SK-N-SH treated with all-trans-retinoic acid at 6 μM for 48 hours (cell line): ENCODE measurements at regions not wholly inside any gene's neighbourhood (a gene's known extent, or its start where the extent isn't known, plus 50 kb on each side); places are given as distances from the start of the nearest gene placed in this dataset.
"Not testable (repeated sequence)": the region's sequence is repeated elsewhere in the genome, so short reads cannot be mapped to it uniquely, and the experiment has no call there.

Source experiments
- ARNTL ChIP-seq: fragments of 450-650 bp; formaldehyde crosslinking; IDR thresholded peaks from 2 replicates; pipeline ENCODE4 v1.5.0; 2020; ENCODE audit warnings: low read depth, mild to moderate bottlenecking, moderate library complexity, borderline replicate concordance
- CSDC2 ChIP-seq: fragments of 250-450 bp; sonication (Bioruptor Pico); IDR thresholded peaks from 2 replicates; pipeline ENCODE4 v1.5.0; 2020; ENCODE audit warnings: mild to moderate bottlenecking, moderate library complexity
- ESRRG ChIP-seq: fragments of 250-450 bp; sonication (Bioruptor Pico); IDR thresholded peaks from 2 replicates; pipeline ENCODE4 v1.6.1; 2021; ENCODE audit warnings: mild to moderate bottlenecking
- ISL1 ChIP-seq: fragments of 250-450 bp; sonication (Bioruptor Pico); IDR thresholded peaks from 2 replicates; pipeline ENCODE4 v2.1.2; 2022; ENCODE audit warnings: mild to moderate bottlenecking, moderate library complexity
- TOX ChIP-seq: fragments of 250-450 bp; sonication (Bioruptor Pico); IDR thresholded peaks from 2 replicates; pipeline ENCODE4 v1.8.0; 2021; ENCODE audit warnings: mild to moderate bottlenecking, moderate library complexity, borderline replicate concordance
- ZC3H10 ChIP-seq: fragments of 250-450 bp; sonication (Bioruptor Pico); IDR thresholded peaks from 2 replicates; pipeline ENCODE4 v1.5.1; 2021; ENCODE audit warnings: mild to moderate bottlenecking, moderate library complexity
- ZFP3 ChIP-seq: fragments of 250-450 bp; sonication (Bioruptor Pico); IDR thresholded peaks from 2 replicates; pipeline ENCODE4 v1.5.0; 2020; ENCODE audit warnings: mild to moderate bottlenecking, moderate library complexity
- TF ChIP-seq, protein P1 (sequence below): fragments of 250-450 bp; sonication (Bioruptor Pico); IDR thresholded peaks from 2 replicates; pipeline ENCODE4 v1.8.0; 2021; ENCODE audit warnings: low read depth, mild to moderate bottlenecking, moderate library complexity, borderline replicate concordance
- TF ChIP-seq, protein P2 (sequence below): fragments of 250-450 bp; sonication (Bioruptor Pico); IDR thresholded peaks from 2 replicates; pipeline ENCODE4 v1.8.0; 2020; ENCODE audit warnings: mild to moderate bottlenecking, moderate library complexity, borderline replicate concordance

DNA sequence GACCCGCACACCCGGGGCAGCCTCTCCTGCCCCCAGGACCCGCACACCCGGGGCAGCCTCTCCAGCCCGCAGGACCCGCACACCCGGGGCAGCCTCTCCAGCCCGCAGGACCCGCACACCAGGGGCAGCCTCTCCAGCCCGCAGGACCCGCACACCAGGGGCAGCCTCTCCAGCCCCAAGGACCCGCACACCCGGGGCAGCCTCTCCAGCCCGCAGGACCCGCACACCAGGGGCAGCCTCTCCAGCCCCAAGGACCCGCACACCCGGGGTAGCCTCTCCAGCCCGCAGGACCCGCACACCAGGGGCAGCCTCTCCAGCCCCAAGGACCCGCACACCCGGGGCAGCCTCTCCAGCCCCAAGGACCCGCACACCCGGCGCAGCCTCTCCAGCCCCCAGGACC is 108.5 kb downstream of the PDGFA start:
- TF ChIP-seq ZC3H10; ZFP3 (CRISPR knock-in tag); TOX (CRISPR knock-in tag); CSDC2 (CRISPR knock-in tag); ESRRG (CRISPR knock-in tag); ARNTL (CRISPR knock-in tag); ISL1 (CRISPR knock-in tag): not testable (repeated sequence)
- TF ChIP-seq, protein P1, sequence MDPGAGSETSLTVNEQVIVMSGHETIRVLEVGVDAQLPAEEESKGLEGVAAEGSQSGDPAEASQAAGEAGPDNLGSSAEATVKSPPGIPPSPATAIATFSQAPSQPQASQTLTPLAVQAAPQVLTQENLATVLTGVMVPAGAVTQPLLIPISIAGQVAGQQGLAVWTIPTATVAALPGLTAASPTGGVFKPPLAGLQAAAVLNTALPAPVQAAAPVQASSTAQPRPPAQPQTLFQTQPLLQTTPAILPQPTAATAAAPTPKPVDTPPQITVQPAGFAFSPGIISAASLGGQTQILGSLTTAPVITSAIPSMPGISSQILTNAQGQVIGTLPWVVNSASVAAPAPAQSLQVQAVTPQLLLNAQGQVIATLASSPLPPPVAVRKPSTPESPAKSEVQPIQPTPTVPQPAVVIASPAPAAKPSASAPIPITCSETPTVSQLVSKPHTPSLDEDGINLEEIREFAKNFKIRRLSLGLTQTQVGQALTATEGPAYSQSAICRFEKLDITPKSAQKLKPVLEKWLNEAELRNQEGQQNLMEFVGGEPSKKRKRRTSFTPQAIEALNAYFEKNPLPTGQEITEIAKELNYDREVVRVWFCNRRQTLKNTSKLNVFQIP = not testable (repeated sequence)
- TF ChIP-seq, protein P2, sequence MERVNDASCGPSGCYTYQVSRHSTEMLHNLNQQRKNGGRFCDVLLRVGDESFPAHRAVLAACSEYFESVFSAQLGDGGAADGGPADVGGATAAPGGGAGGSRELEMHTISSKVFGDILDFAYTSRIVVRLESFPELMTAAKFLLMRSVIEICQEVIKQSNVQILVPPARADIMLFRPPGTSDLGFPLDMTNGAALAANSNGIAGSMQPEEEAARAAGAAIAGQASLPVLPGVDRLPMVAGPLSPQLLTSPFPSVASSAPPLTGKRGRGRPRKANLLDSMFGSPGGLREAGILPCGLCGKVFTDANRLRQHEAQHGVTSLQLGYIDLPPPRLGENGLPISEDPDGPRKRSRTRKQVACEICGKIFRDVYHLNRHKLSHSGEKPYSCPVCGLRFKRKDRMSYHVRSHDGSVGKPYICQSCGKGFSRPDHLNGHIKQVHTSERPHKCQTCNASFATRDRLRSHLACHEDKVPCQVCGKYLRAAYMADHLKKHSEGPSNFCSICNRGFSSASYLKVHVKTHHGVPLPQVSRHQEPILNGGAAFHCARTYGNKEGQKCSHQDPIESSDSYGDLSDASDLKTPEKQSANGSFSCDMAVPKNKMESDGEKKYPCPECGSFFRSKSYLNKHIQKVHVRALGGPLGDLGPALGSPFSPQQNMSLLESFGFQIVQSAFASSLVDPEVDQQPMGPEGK (CRISPR knock-in tag) = not testable (repeated sequence)
